NCI-H2196 (cell line): ENCODE measurements at regions not wholly inside any gene's neighbourhood (a gene's known extent, or its start where the extent isn't known, plus 50 kb on each side); places are given as distances from the start of the nearest gene placed in this dataset.

Experiments
- DNase-seq: peaks from one replicate; lab custom pipeline; 2025; ENCODE audit not compliant: unreplicated experiment; lab: John Stamatoyannopoulos, UW

- DNase-seq, result no peak
Measured at GRCh38 chr13:90099847-90100246, 1247.6 kb upstream of the MIR17HG start.

- no peak for DNase-seq
Measured at GRCh38 chr13:90103099-90103784, 1244.2 kb upstream of the MIR17HG start.

- no peak for DNase-seq
Measured at GRCh38 chr13:90104764-90105163, 1242.7 kb upstream of the MIR17HG start.

GRCh38 chr13:90105276-90105675 lies 1242.2 kb upstream of the MIR17HG start:
- no peak for DNase-seq

- no peak for DNase-seq
Measured at GRCh38 chr13:90105849-90106496, 1241.5 kb upstream of the MIR17HG start.

- no peak for DNase-seq
Measured at GRCh38 chr13:90107661-90108060, 1239.8 kb upstream of the MIR17HG start.

GRCh38 chr13:90108547-90108946 lies 1238.9 kb upstream of the MIR17HG start:
- DNase-seq, result no peak

- no peak for DNase-seq
Measured at GRCh38 chr13:90116121-90116520, 1231.4 kb upstream of the MIR17HG start.

GRCh38 chr13:90118467-90119071 lies 1228.9 kb upstream of the MIR17HG start:
- no peak for DNase-seq

- no peak for DNase-seq
Measured at GRCh38 chr13:90120026-90120425, 1227.5 kb upstream of the MIR17HG start.

- no peak for DNase-seq
Measured at GRCh38 chr13:90121784-90122183, 1225.7 kb upstream of the MIR17HG start.

GRCh38 chr13:90122531-90122930 lies 1225.0 kb upstream of the MIR17HG start:
- no peak for DNase-seq

GRCh38 chr13:90135558-90135957 lies 1211.9 kb upstream of the MIR17HG start:
- no peak for DNase-seq

- DNase-seq, result no peak
Measured at GRCh38 chr13:90142251-90142650, 1205.2 kb upstream of the MIR17HG start.

GRCh38 chr13:90154311-90154960 lies 1193.1 kb upstream of the MIR17HG start:
- DNase-seq, result no peak

- DNase-seq, result no peak
Measured at GRCh38 chr13:90156390-90156789, 1191.1 kb upstream of the MIR17HG start.

- DNase-seq, result no peak
Measured at GRCh38 chr13:90168953-90169352, 1178.5 kb upstream of the MIR17HG start.

GRCh38 chr13:90170208-90170607 lies 1177.3 kb upstream of the MIR17HG start:
- no peak for DNase-seq

GRCh38 chr13:90171649-90172048 lies 1175.8 kb upstream of the MIR17HG start:
- no peak for DNase-seq

GRCh38 chr13:90177512-90177911 lies 1170.0 kb upstream of the MIR17HG start:
- DNase-seq, result no peak

- DNase-seq, result no peak
Measured at GRCh38 chr13:90184355-90184754, 1163.1 kb upstream of the MIR17HG start.

GRCh38 chr13:90185734-90186133 lies 1161.8 kb upstream of the MIR17HG start:
- DNase-seq, result no peak
